Calu3 (cell line): ENCODE measurements at regions not wholly inside any gene's neighbourhood (a gene's known extent, or its start where the extent isn't known, plus 50 kb on each side); places are given as distances from the start of the nearest gene placed in this dataset.

Experiments
- BruUV-seq: library from RNA; stranded (reverse); fragments of 400-500 nt; replicated peaks from 2 replicates; lab custom pipeline; 2021; lab: Mats Ljungman, UMichigan
- CTCF ChIA-PET: fragments of 300-600 bp; sonication (Branson Sonifier 250); formaldehyde crosslinking; loops from one replicate; lab custom pipeline; 2022; ENCODE audit warnings: antibody characterized with exemption; lab: Charles Lee
- DNase-seq: peaks from one replicate; pipeline ENCODE4 v3.0.0; 2022
- H3K27ac Mint-ChIP-seq: one replicate; pipeline ENCODE4 v1.8.0; 2022; ENCODE audit warnings: mixed read lengths; ENCODE audit not compliant: unreplicated experiment
- H3K27me3 Mint-ChIP-seq: one replicate; pipeline ENCODE4 v1.8.0; 2022; ENCODE audit warnings: mixed read lengths; ENCODE audit not compliant: unreplicated experiment
- H3K36me3 Mint-ChIP-seq: one replicate; pipeline ENCODE4 v1.8.0; 2022; ENCODE audit warnings: mild to moderate bottlenecking, moderate library complexity, mixed read lengths; ENCODE audit not compliant: insufficient read depth, unreplicated experiment
- H3K4me1 Mint-ChIP-seq: one replicate; pipeline ENCODE4 v1.8.0; 2022; ENCODE audit warnings: mild to moderate bottlenecking, low read depth, mixed read lengths; ENCODE audit not compliant: unreplicated experiment
- H3K4me3 Mint-ChIP-seq: one replicate; pipeline ENCODE4 v1.8.0; 2022; ENCODE audit warnings: mild to moderate bottlenecking, low read depth, moderate library complexity, mixed read lengths; ENCODE audit not compliant: unreplicated experiment
- H3K9me3 Mint-ChIP-seq: one replicate; pipeline ENCODE4 v1.8.0; 2022; ENCODE audit warnings: low read depth, mixed read lengths; ENCODE audit not compliant: unreplicated experiment
- CTCF ChIP-seq: fragments of 200-600 bp; IDR thresholded peaks from one replicate; pipeline ENCODE4 v1.8.0; 2022; ENCODE audit warnings: antibody characterized with exemption; ENCODE audit not compliant: unreplicated experiment
- intact Hi-C: fragments of 100-400 bp; cut with micrococcal nuclease; formaldehyde crosslinking; loops from one replicate; pipeline ENCODE4 v1.10.0; 2022; ENCODE audit not compliant: unreplicated experiment

GRCh38 chr2:215848146-215848545 lies 165.2 kb downstream of the MREG start:
- intact Hi-C loops: no loop called here
- Mint-ChIP-seq H3K4me1 (peaks cover 9% of the 10 kb centered on the region), H3K36me3 (no peaks in the 10 kb centered on the region), H3K9me3 (peaks cover 5% of the 10 kb centered on the region), H3K27ac (no peak overlapping the region), H3K27me3 (no peaks in the 10 kb centered on the region), H3K4me3 (no peak overlapping the region)
- TF ChIP-seq CTCF: no peak
- no peak for DNase-seq
- no TSS peak for BruUV-seq
- CTCF ChIA-PET: no interaction called here

GRCh38 chr2:215847718-215848117 lies 165.6 kb downstream of the MREG start:
- no TSS peak for BruUV-seq
- Mint-ChIP-seq H3K9me3 (peaks cover 2% of the 10 kb centered on the region), H3K4me1 (peaks cover 9% of the 10 kb centered on the region)

GRCh38 chr2:215847056-215847455 lies 166.3 kb downstream of the MREG start:
- no peak overlapping the region for H3K27ac Mint-ChIP-seq
- TF ChIP-seq CTCF: no peak
- no TSS peak for BruUV-seq
- peaks cover 9% of the 10 kb centered on the region for H3K4me1 Mint-ChIP-seq
- CTCF ChIA-PET: no interaction called here
- DNase-seq: no peak
- no peaks in the 10 kb centered on the region for H3K27me3 Mint-ChIP-seq
- no peaks in the 10 kb centered on the region for H3K9me3 Mint-ChIP-seq
- H3K4me3 Mint-ChIP-seq: no peak overlapping the region
- intact Hi-C loops: no loop called here
- no peaks in the 10 kb centered on the region for H3K36me3 Mint-ChIP-seq

More at GRCh38 chr2:215847718-215848117, 165.6 kb downstream of the MREG start:
- no peak for TF ChIP-seq CTCF
- intact Hi-C loops: no loop called here
- no peak for DNase-seq
- Mint-ChIP-seq H3K36me3 (no peaks in the 10 kb centered on the region), H3K27ac (no peak overlapping the region), H3K4me3 (no peak overlapping the region), H3K27me3 (no peaks in the 10 kb centered on the region)
- CTCF ChIA-PET: no interaction called here

GRCh38 chr2:215845839-215846586 lies 167.3 kb downstream of the MREG start:
- H3K27me3 Mint-ChIP-seq: no peaks in the 10 kb centered on the region

More at GRCh38 chr2:215845839-215846586, 167.3 kb downstream of the MREG start:
- Mint-ChIP-seq H3K27ac (no peak overlapping the region), H3K36me3 (no peaks in the 10 kb centered on the region), H3K4me3 (no peak overlapping the region), H3K9me3 (no peaks in the 10 kb centered on the region), H3K4me1 (peaks cover 6% of the 10 kb centered on the region)
- CTCF ChIA-PET: no interaction called here
- intact Hi-C loops: no loop called here
- no peak for DNase-seq
- TF ChIP-seq CTCF: no peak
- no TSS peak for BruUV-seq
